GM12892 (cell line): ENCODE measurements at regions not wholly inside any gene's neighbourhood (a gene's known extent, or its start where the extent isn't known, plus 50 kb on each side); places are given as distances from the start of the nearest gene placed in this dataset.
A peak's percentile ranks its signal among the peaks of the same experiment; 100 is the strongest.

Experiments used
- DNase-seq: peaks from one replicate; pipeline ENCODE4 v3.0.0; 2011; ENCODE audit not compliant: insufficient read length
- FAIRE-seq: peaks from 2 replicates; lab custom pipeline; 2011; peaks lifted over from hg19 to GRCh38; lab: Jason Lieb, UNC
- POLR2A ChIP-seq: IDR thresholded peaks from 2 replicates; pipeline ENCODE4 v1.6.1; 2011; ENCODE audit warnings: low read depth, low read length, control low read depth
- POLR2AphosphoS5 ChIP-seq: IDR thresholded peaks from 2 replicates; pipeline ENCODE4 v1.6.1; 2011; ENCODE audit warnings: low read depth, low read length, control low read depth
- TAF1 ChIP-seq: IDR thresholded peaks from 2 replicates; pipeline ENCODE4 v1.6.1; 2011; ENCODE audit warnings: low read depth, mild to moderate bottlenecking, control low read depth, low read length, borderline replicate concordance

DNA sequence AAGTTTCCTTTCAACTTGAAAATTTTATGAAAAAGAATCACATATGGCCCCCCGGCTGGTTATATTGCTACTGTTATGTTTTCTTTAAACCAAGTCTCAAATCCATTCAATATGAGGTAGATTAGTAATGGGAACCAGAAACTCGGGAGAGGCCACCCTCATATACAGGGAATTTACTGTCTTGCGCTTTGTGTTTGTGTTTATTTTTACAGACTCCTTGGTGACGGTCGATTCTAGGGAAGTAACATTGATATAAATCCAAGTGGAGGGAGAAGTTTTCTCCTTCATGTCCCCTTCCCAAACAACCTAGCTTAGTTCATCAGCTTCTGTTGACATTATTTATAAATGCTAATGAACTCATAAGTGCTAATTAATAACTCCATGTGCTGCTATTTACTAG is 163.5 kb upstream of the LMO4 start:
- no peak for FAIRE-seq
- TF ChIP-seq POLR2AphosphoS5 = no peak
- no peak for TF ChIP-seq TAF1
- TF ChIP-seq POLR2A = no peak
- no peak for DNase-seq

DNA sequence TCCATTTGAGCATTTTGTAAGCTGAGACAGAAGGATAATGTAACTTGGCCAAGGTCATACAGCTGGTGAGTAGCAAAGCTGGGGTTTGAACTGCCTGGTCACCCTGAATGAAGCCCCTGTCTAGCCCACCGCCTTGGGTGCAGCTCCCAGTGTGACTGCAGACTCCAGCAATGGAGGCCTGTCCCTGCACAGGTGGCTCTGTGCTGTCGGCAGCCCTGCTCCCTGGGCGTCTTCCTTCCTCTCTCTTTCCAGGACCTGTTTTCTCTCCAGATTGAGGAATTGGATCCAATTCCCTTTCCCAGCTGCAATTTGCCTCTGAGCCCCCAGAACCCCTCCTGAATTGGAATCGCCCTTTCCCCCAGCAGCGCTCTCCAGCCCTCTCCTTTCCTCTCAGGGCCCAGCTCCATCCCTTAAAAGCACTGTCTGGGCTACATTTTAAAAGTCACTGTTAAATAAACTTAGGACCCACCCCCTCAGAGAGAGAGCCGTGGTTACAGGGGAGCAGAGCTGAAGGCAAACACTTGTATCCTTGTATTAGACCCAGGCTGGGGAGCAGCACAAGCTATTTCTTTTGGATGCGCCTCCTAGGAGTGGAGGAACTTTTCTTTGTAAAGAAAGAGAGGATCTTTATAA is 161.4 kb upstream of the LMO4 start:
- no peak for FAIRE-seq
- no peak for TF ChIP-seq TAF1
- no peak for TF ChIP-seq POLR2A
- TF ChIP-seq POLR2AphosphoS5 = no peak
- no peak for DNase-seq

DNA sequence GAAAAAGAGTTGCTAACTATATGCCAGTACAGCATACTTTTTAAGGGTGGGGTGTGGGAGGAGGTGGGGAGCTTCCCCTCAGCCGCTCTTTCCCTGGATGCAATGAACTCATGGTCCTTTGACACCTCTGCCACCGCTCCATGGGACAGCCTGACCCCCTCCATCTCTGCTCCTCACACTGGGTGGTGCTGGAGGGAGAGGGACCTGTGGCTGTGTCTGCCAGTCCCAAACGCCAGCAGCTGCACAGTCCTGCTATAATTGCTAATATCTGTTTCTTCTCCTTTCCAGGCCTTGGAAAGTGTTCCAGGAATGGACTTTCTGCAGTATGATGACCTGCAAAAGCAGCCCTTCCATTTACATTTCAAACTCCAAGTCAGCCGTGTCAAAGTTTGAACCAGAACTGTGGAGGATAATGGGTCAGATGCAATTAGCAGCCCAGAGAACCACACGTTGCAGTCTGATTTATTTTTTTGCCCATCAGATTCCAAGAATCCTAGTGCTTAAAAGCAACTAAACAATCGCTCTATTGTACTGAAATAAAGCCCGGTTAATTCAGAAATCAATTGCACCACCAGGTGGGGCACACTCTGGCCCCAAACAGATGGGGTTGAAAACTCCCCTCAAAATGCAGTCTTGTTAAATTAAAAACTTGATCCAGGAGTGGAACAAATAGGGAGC is 160.7 kb upstream of the LMO4 start:
- no peak for DNase-seq
- no peak for TF ChIP-seq TAF1
- no peak for TF ChIP-seq POLR2A
- FAIRE-seq = no peak

DNA sequence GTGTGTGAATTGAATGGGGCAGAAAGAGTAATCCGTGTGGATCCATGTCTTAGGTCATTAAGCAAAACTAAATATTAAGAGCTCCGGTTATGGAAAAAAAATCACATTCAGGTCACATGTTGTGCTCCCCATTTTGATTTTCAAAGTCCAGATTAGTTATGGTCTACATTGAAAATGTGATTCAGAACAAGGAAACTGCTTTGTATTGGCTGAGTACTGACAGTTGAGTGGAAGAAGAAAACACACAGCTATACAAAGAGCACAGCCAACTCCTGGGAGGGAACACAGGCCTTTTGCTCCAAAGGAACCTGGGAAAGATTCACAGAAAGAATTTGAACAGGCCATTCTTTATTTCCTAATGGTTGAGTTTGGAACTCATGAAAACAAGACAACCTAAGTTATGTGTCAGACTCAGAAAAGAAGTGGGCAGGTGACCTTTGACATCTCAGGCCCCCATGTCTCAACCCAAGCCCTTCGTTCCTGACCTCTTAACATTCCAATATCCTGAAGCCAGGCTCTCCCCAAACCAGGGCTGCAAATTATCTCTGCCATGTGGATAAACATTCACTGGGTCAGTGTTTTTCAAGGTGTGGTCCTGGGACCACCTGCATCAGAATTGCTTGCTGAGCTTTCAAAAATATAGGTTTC is 159.3 kb upstream of the LMO4 start:
- DNase-seq (no peak), FAIRE-seq (no peak)
- no peak for TF ChIP-seq POLR2AphosphoS5
- TF ChIP-seq POLR2A = no peak
- no peak for TF ChIP-seq TAF1

DNA sequence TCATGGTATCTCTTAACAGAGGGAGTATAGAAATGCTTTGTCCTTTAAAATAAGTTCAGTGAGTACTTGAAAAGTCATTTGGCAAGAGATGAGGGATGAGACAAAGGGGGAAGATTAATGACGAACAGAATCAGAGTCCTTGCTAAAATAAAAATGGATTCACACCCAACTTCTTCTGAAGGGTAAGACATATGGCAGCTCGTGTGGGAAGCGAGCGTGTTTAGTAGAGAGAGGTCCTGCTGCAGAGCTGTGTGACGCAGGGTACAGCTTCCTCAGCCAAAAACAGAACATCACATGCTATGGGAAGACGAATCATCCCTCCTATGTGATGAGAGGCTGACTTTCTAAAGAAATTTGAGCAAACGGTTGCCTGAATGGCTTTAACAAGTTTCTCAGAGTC is 158.5 kb upstream of the LMO4 start:
- FAIRE-seq = no peak
- no peak for DNase-seq
- TF ChIP-seq POLR2A (no peak), TAF1 (no peak), POLR2AphosphoS5 (no peak)

DNA sequence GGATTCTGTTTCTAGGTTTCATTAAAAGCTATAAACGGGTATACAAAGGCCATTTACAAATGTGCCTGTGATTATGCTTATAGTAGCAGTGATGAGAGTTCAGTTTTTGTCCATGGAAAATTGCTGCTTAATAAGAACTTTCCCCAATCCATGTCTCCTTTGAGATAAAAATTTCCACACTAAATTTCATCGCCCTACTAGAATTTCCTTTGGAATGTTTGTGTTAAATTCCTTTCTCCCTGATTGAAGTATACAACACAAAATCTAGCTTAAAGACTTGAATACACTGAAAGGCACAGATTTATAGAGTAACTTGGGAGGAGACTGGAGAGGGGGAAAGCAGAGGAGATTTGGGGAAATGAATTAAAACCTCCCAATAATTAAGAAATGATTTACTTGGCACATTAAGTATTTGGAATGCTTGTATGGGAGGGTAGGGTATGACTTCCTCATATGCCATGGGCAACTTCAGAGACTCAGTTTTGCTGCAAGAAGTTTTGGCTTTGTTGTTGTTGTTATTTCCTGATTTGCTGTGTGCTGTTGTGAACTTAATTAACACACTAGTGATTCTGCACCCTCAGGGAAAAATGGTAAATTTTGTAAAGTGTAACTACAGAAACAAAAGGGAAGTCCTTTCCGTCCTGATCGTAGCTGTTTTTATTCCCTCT is 157.6 kb upstream of the LMO4 start:
- FAIRE-seq = no peak
- DNase-seq = no peak
- TF ChIP-seq POLR2A (no peak), TAF1 (no peak), POLR2AphosphoS5 (no peak)

DNA sequence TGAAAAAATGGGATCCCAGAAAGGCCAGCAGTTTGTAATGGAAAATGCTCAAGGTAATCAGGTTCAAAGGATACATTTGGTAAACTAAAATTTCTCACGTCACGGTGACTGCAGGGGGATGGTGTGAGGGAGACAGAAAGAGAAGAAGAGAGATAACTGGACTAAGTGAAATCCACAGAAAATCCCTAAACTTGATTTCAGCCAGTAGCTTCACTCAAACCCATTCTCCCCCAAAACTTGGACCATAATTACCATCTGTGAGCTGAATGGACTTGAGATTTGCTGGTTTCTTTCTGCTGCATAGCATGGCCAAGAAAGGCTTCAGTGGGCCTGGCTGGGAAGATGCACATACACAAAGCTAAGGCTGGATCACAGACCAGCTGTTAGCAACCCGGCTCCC is 155.4 kb upstream of the LMO4 start:
- FAIRE-seq (no peak), DNase-seq (no peak)
- TF ChIP-seq TAF1 (no peak), POLR2A (no peak), POLR2AphosphoS5 (no peak)

DNA sequence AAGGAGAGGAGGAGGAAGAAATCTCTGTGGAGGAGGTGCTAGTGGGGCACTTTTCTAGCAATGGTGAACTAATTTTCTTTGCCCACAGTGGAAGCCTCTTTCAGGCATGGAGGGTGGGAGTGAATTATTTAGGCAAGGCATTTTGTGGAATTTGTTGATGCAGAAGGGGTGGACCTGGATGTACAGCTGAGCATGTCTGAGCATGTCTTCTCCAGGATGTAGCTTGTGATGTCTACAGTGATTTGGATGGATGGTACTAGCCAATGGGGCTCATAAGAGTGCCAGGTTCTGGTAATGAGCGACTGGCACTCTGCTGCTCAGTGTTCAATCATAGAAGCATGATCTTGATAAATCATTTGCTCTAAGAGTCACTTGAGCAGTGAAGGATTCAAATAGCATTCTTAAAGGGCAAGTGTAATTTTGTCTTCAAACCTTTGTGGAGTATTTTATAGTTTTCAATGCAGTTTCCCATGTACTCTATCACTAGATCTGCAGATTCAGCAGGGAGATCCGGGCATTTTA is 153.9 kb upstream of the LMO4 start:
- FAIRE-seq = no peak
- TF ChIP-seq POLR2A (no peak), TAF1 (no peak), POLR2AphosphoS5 (no peak)
- DNase-seq = no peak

DNA sequence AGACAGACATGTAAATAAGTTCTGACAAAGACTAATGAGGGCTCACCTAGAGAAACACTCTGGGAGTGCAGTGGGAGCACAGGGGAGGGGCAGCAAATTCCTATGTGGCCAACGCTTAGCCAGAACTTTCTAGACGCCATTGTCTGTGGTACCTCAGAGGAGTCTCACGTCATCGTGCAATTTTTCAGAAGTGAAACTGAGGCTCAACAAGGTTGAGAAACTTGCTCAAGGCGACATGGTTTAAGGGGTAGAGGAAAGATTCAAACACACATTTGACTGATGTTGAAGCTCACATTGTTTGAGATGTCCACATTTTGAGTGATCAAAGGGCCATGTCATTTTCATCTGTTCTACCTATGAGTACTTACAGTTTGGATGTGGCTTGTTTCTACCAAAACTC is 152.6 kb upstream of the LMO4 start:
- FAIRE-seq = peak; percentile 77
- no peak for DNase-seq
- TF ChIP-seq TAF1 (no peak), POLR2AphosphoS5 (no peak), POLR2A (no peak)

DNA sequence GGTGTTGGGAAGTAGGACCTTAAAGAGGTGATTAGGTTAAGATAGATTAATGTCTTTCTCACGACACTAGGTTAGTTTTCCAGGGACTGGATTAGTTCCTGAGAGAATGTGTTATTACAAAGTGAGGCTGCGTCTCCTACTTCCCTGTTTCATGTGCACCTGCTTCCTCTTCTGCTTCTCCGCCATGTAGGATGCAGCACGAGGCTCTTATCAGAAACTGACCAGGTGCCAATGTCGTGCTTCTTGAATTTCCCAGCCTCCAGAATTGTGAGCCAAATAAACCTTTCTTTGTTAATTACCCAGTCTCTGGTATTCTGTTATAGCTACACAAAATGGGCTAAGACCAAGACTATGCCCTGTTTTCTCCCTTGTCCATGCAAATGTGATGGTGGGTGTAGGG is 152.2 kb upstream of the LMO4 start:
- TF ChIP-seq POLR2AphosphoS5 (no peak), POLR2A (no peak), TAF1 (no peak)
- no peak for FAIRE-seq
- no peak for DNase-seq

DNA sequence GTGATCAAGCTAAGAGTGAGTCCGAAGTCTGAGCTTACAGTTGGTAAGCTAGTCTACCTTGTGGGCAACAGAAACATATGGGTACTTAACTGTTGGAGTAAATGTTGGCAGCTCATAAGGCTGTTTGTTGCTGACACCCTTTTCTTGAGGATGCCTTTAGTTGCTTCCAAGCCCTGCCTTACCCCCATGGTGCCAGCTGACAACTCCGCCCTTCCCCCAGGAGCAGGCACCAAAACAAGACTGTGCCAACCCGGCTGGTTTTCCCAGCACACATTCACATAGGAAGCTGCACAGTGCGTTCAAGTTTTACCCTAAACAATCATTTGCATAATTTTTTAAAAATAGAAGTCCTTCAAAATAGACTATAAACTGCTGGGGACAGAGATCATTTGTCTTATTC is 150.2 kb upstream of the LMO4 start:
- TF ChIP-seq TAF1 (no peak), POLR2AphosphoS5 (no peak), POLR2A (no peak)
- no peak for DNase-seq
- FAIRE-seq = no peak
